Medulla oblongata (tissue), 1 donor: ENCODE measurements at regions not wholly inside any gene's neighbourhood (a gene's known extent, or its start where the extent isn't known, plus 50 kb on each side); places are given as distances from the start of the nearest gene placed in this dataset.
A peak's percentile ranks its signal among the peaks of the same experiment; 100 is the strongest.
"Not testable (repeated sequence)": the region's sequence is repeated elsewhere in the genome, so short reads cannot be mapped to it uniquely, and the experiment has no call there.

Source experiments
- DNase-seq: peaks from one replicate; pipeline ENCODE4 v3.0.0-alpha.2; 2015; ENCODE audit errors: extremely low spot score

DNA sequence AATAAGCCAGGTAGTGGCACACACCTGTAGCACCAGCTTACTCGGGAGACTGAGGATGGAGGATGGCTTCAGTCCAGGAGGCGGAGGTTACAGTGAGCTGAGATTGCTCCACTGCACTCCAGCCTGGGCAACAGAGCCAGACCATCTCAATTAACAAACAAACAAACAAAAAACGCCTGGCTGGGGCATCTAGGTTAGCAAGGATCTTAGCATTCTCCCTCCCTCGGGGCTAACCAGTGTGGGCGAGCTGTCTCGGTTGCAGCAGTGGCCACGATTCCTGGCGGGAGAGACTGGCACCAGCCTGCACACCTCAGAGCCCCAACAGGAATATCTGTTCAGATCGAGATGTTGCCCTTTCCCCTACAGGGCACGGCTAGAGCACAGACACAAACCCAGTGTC is 91.3 kb upstream of the KCTD7 start:
- no peak for DNase-seq

DNA sequence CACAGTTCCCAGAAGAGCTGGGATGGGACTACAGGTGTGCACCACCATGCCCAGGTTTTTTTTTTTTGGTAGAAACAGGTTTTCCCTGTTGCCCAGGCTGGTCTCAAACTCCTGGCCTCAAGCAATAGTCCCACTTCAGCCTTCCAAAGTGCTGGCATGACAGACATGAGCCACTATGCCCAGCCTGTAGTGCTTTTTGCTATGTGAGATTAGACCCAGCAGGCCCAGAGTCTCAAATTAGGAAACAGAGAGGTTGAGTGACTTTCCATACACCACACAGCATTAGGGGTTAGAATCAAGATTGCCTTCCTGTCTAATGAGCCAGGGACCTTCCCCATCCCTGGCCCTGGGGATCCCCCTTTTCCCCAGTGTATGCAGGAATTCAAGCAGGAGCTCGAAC is 90.8 kb upstream of the KCTD7 start:
- DNase-seq: no peak

- DNase-seq: no peak
Measured at GRCh38 chr7:66539264-66539623, 89.4 kb upstream of the KCTD7 start.

GRCh38 chr7:66539902-66540375 is 88.7 kb upstream of the KCTD7 start:
- DNase-seq: no peak

DNA sequence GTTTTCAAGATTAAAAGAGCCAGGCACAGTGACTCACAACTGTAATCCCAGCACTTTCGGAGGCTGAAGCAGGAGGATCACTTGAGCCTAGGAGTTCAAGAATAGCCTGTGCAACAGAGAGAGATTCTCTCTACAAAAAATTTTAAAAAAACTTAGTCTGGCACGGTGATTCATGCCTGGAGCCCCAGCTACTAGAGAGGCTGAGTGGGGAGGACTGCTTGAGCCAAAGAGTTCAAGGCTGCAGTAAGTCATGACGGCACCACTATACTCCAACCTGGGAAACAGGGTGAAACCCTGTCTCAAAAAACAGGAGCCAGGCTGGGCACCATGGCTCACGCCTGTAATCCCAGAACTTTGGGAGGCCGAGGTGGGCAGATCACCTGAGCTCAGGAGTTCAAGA is 86.6 kb upstream of the KCTD7 start:
- no peak for DNase-seq

DNA sequence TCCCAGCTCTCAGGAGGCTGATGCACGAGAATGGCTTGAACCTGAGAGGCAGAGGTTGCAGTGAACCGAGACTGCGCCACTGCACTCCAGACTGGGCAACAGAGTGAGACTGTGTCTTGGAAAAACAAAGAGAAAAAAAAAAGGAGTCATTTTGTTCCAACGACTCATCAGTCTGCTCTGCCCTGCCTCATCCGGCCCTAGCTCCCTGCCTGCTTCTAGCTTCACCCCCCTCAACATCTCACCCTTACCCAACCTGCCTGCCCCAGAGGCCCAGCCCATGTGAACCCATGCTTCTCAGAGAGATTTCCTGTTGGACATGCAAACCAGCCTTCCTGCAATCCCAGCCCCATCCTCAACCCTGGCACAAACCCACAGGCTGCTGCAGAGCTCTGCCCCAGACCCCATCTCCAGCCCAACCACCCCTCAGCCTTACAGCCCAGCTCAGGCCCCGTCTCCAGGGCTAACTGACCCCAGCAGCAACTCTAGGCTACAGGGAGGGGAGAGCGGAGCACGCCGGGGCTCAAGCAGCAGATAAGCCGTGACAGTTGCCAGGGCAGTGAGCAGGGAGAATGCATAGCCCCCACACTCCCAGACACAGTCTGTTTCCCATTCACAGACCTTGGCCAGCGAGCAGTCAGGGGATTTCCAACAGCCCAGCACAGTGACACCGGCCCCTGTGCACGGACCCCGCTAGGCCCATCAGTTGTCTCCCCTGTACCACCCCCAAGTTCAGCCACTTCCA is 86.0 kb upstream of the KCTD7 start:
- no peak for DNase-seq

- no peak for DNase-seq
Measured at GRCh38 chr7:66549466-66549865, 79.2 kb upstream of the KCTD7 start.

GRCh38 chr7:66553001-66553400 is 75.7 kb upstream of the KCTD7 start:
- DNase-seq: no peak

GRCh38 chr7:66553675-66554074 is 75.0 kb upstream of the KCTD7 start:
- not testable (repeated sequence) for DNase-seq

DNA sequence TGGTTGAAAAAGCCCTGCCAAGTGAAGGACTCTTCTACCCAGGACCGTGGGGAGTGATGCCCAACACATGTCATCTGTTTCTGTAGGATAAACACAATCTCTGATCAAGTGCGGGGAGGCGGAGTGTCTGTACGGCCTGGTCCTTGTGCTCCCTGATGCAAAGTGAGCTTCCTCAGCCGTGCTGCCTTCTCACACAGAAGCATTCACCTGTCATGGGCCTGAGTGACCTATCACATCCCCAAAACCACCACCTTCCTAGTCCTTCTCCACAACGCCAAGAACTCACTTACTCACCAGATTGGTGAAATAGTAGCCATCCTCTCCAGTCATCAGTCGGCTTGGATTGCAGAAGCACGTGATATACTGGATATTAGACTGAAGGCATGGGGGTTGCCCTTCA is 74.4 kb upstream of the KCTD7 start:
- not testable (repeated sequence) for DNase-seq

DNA sequence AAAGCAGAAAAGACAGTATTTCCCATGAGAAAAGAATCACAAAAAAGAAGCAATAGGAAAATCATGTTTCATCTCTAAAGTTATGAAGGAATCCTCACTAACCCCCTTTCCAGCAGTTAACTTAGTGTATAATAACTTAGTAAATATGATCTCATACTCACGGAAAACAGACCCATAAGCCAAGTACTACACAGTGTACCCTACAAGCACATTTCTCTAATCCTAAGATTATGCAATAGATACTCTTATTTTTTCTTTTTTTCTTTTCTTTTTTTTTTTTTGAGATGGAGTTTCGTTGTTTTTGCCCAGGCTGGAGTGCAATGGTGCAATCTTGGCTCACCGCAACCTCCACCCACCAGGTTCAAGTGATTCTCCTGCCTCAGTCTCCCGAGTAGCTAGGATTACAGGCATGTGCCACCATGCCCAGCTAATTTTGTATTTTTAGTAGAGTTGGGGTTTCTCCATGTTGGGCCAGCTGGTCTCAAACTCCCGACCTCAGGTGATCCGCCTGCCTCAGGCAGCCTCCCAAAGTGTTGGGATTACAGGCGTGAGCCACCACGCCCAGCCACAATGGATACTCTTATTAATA is 73.7 kb upstream of the KCTD7 start:
- not testable (repeated sequence) for DNase-seq

GRCh38 chr7:66556177-66556548 is 72.5 kb upstream of the KCTD7 start:
- no peak for DNase-seq

GRCh38 chr7:66556549-66557213 is 72.0 kb upstream of the KCTD7 start:
- DNase-seq: no peak

- DNase-seq: peak; percentile 64
Measured at GRCh38 chr7:66557214-66558200, 71.2 kb upstream of the KCTD7 start.

DNA sequence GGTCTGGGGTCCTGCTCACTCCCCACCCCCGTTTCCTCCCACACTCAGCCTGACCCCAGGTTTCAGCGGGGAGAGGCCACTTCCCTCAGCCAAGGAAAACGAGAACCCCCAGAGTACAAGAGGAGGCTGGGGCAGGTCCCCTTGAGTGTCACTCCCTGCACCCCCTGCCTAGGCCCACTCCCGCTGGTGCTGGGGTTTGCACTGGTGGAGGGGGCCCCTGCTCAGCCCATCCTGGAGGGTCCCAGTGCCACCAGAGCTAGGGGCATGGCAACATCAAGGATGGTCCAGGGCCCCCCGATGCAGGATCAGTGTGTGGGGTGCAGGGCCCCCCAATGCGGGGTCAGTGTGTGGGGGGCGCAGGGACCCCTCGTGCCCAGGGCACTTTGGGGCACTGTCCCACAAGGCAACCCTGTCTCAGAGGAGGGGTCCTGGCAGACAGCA is 70.5 kb upstream of the KCTD7 start:
- DNase-seq: no peak

DNA sequence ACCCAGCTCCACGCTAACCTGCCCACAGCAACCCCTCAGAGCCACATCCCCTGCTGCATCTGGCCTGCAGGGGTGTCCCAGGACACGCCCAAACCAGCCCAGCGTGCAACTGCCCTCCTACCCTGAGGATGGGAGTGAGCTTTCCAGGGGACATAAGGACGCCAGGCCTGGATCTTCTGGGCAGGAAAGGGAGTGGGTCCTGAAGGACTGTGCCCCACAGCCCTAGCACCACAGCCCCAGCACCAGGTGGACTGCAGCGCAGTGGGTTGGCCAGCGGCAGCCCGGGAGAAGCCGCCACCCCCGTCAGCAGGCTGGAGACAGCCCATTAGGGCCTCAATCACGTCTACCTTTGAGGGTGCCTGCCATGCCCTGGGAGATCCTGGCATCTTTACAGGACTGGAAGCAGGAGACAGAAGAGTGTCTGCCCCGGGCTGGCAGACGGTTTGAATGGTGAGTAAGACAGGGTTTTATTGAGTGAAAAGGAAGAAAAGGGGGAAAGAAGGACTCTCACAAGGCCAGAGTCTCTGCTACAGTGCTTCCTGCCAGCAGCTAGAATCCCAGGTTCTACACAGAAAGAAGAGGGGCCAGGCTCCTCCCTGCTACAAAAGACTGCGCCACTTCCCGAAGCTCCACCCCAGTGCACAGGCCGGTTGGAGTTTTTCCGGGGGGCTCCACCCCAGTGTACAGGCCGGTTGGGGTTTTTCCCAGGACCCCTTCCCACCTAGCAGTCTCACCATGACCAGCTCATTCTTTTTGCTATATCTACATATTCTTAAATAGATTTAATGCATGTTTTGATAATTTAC is 69.8 kb upstream of the KCTD7 start:
- peak; percentile 63 for DNase-seq

DNA sequence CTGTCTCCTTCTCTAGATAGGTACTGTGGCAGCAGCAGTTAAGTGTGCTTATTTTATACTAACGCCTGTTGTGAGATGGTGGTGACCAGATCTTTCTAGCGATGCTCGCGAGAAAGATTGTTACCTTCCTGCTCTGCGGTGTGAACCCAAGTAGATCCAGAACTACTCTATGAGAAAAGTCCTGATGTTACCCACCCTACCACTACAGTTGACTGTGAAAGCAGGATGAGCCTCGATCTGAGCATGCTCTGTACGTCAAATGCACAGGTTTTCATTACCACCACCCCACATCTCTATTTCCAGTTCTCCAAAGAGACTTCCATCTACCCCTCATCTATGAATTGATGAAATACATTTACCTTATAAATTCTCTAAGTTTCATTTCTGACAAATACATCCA is 64.6 kb upstream of the KCTD7 start:
- DNase-seq: no peak

GRCh38 chr7:66570179-66570578 is 58.5 kb upstream of the KCTD7 start:
- not testable (repeated sequence) for DNase-seq

DNA sequence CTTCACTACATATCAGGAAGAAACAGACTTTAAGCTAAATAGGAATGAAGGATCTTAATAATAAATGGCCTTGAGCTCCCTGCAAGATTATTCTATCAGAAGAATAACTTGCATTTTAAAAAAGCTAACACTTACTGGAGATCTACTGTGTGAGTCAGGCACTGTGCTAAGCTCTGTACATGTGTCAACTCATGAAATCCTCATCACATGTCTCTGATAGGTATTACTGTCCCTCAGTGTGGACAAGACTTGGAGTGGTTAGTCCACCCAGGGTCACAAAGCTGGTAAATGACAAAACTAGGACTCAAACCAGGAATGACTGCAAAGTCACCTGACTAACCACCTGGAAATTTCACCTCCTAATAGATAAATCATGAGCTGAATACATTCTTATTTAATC is 57.1 kb upstream of the KCTD7 start:
- DNase-seq: no peak

GRCh38 chr7:66573782-66574495 is 54.7 kb upstream of the KCTD7 start:
- not testable (repeated sequence) for DNase-seq
